GM18498 (cell line): ENCODE measurements at regions not wholly inside any gene's neighbourhood (a gene's known extent, or its start where the extent isn't known, plus 50 kb on each side); places are given as distances from the start of the nearest gene placed in this dataset.
A peak's percentile ranks its signal among the peaks of the same experiment; 100 is the strongest.

Source experiments
- ATAC-seq: cut with Tn5 transposase; IDR thresholded peaks from one replicate; pipeline ENCODE4 v1.9.1; 2021; ENCODE audit warnings: mild to moderate bottlenecking, moderate library complexity; ENCODE audit not compliant: unreplicated experiment

DNA sequence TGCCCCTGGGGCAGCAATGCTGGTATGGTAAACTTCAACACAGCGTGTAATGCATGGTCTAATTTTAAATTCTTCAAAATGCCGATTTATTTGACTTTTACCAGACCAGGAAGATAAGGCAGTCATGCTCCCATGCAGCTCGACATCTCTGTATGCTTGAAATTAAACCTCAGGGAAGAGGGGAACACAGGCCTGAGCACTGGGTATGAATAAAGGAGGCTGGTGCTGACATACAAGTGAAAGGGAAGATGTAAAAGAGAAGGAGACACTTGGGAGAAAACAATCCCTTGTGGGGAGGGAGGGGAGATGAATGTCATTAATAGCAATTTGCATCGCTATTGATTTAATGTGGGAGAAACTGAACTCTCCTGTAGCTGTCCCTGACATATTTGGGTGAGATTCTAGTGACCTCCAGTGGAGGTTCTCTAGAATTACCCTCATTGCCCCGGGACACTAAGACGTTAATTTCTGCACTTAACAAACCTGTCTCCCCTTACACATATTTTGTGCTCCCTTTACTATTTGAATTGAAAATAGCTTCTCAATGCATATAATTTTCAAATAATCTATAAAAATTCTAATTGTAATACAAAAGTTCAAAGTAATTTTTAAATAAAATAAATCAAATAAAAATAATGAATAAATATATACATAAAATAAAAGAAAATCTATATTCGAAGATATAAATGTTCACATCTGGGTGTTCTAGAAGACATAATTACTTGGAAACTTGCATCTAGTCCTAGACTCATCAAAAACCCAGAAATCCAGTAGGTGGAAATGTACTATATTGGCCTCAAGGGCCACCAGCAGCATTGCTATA is 283.1 kb downstream of the LMX1A start:
- ATAC-seq = peak; percentile 74

DNA sequence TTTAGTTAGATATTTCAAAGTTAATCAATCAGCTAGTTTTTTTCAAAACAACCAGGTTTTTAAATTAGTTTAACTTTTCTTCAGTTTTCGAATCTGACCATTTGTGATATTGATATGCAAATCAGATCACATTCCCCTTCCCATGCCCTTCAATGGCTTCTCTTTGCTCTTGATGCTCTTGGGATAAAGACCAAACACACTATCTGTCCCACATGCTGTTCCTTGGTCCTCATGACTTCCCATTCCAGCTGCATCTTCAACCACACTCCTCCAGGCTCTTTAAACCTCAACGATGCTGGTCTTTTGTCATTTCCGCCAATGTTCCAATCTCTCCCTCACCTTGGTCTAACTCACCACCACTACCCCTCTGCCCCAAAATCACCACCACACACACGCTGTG is 285.8 kb downstream of the LMX1A start:
- ATAC-seq = no peak

DNA sequence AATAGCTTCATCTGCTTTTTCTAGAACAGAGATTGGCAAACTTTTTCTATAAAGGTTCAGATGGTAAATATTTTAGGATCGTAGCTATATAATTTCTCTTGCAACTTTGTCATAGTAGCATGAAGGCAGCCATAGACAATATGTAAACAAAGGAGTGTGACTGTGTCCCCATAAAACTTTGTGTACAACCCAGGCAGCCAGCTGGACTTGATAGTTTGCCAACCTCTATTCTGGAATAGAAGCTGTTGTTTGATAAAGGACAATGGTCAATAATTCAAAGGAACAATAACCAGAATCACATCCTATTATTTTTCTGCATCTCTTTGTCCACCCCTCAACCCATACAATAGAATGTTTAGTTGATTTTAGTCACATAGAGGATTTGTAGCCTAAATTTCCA is 286.7 kb downstream of the LMX1A start:
- no peak for ATAC-seq

DNA sequence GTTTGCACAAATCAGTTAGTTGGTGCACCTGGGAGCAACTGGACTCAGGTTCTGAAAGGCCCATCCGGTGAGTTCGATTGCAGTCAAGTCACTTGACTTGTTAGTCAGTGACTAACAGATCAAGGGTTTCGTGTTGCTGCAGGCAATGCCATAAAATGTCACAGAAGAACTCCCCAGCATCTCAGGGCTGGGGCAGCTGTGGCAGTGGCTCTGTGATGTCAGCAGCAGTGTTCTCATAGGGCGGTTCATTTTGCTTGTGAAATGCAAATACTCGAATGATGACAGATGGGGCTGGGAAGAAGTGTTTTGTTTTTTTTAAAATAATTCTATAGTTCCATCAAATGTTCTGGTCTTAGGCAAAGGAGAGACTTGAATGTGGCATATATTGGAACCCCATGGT is 287.8 kb downstream of the LMX1A start:
- ATAC-seq = no peak

DNA sequence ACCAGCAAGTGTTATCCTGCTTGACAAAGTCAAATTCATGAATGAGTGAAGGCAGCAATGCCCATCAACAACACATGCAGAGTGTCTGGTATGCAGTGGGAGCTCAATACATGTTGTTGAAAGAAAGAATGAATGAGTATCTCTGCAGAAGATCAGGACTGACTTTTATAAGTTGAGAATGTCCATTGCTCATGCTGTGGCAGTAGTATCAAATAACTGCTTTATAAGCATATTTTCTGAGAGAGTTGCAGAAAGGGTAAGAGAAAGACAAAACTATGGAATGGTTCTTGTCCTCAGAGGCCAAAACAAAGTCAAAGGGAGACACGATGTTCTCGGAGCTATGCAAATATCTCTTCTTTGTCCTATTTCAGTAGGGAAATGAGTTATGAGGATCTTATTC is 288.7 kb downstream of the LMX1A start:
- ATAC-seq = no peak

DNA sequence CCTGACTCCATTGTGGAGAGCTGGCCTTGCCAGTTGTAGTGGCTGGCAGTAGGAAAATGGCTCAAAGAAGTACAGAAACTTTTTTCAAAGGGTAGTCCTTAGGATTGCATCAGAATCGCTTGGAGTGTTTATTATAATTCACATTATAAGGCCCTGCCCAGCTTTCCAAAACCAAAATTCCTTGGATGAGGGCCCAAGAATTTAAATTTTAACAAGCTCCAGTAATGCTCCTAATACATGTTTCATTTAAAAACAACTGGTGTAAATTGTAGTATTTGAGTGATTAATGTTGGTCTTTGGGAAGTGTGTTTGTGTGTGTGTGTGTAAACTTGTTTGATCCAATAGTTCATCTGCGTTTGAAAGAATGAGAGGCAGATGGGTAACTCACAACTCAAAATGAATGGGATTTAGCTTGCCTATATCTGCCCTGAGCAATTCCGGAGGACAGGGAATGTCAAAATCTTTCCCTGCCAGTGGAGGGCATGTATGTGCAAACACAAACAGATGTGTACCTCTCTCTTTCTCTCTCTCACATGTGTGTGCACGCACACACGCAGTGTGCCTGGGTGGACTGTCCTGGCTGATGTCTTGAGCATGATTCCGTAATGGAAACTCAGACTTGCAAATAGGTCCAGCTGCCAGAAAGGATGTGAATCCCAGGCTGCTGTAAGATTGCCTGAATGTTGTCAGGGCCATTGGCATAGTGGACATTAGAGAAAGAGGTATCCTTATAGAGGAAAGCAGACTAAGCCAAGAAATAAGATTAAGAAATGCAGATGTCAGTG is 293.1 kb downstream of the LMX1A start:
- no peak for ATAC-seq

DNA sequence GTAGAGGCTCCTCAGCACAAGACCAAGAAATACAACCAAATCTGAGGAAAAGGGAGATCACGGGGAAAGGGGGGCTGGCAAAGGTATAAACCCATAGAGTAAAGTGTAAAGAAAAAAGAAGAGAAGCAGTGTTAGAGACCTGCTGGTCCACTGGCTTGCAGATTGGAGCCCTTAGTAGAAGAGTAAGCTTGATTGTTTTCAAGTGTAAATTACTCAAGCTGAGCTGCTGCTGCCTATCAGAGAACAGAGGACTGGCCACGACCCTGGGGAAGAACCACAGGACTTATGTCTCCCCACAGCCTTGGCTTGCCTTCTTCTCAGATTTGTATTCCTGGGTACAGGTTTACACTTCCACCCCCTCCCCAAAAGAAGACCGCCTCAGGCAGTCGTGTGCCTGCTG is 294.2 kb downstream of the LMX1A start:
- ATAC-seq = no peak

DNA sequence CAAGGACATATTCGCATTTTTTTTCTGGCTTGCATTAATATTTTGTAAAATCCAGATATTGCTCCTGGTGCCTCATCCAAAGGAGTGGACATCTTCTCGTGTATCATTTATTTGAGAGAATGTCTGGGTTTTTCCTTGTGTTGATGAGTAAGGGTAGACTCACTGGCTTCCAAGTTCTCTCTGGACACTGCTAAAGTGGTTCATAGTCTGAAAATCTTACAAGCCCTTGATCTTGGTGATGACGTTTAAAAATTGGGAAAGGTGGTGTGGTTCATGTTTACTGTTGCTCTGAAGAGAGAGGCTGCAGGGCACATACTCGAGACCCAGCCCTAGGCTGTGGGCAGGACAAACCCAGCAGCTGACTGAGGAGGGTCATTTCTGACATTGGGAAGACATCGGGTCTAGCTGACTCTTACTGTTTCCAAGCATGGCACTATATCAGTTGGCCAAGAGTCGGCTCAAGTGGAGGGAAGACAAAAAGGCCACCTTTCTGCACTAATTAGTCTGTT is 296.2 kb downstream of the LMX1A start:
- no peak for ATAC-seq

DNA sequence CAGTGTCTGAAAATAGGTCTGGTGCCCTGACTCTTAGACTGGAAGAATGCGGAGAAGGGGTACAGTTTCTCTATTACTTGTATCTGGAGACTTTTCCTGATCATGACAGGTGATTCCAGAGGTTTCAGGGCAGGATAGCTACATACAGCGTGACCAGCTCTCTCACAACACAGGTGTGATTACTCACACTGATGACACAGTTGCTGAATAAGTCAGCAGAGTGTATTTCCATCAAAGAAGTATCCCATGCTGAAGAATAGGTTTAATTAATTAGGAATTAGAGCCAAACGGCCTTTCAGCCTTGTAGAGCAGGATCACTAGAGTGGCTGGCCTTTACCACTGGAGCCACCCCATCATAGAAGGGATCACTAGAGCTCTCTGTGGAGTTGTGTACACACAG is 298.6 kb downstream of the LMX1A start:
- ATAC-seq = no peak

DNA sequence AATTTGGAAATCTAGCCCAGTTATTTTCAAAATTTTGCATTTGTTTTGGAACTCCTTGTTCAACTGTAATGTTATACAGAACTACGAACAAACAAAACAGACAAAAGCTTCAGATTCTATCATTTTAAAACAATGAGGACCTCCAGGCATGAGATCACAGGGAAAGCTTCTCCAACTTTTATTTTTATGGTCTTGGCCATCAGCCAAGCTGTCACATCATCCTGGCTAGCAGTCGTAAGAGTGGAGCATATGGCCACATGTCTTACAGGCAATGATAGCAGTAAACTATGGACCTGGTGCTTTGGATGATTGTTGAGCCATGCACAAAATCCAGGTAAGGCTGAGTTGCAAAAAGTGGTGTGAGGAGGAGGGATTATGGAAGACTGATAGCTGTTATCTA is 299.6 kb downstream of the LMX1A start:
- ATAC-seq = no peak

DNA sequence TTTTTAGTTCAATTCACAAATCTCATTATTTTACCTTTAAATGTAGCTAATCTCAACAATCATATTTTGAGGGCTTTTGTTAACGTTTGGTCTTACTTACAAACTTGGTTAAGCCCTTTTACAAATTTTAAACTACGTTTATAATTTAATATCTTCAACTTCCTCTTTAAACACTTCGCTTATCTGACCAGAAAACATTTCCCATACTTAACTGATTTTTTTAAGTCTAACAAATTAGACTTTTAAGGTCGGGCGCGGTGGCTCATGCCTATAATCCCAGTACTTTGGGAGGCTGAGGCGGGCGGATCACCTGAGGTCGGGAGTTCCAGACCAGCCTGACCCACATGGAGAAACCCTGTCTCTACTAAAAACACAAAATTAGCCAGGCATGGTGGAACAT is 300.9 kb downstream of the LMX1A start:
- ATAC-seq = no peak

DNA sequence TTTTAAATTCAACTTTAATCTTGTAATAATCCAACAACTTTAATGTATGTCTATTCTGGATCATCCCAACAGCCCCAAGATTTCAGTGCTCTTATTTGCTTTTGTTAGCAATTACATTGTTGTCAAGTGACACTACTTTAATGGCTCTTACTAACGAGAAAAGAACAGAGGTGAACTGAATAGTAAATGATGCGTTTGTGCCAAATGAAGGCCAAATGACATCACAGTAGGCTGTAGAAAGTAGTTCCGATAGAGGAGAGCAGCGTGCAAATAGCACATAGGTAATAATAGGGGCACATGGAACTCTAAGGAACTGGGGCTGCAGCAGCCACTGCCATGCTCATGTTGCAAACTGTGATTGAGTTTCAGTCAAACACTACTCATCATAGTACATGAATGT is 301.9 kb downstream of the LMX1A start:
- ATAC-seq = no peak

DNA sequence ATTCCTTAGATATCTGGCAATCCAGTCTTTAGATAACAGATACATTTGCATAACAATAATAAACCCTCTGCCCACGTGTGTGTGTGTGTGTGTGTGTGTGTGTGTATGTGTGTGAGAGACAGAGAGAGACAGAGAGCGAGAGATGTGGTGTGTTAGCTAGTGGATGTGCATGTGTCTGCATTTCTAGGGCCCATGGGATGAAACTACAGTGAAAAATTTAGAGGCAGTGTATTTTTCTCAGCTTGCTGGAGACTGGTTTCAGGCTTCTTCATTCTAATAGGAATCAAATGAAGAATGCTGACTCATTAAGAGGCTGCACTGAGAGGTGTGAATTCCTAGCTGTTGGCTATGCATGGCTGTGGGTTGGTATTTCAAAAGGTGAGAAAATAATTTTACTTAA is 303.2 kb downstream of the LMX1A start:
- ATAC-seq = no peak

DNA sequence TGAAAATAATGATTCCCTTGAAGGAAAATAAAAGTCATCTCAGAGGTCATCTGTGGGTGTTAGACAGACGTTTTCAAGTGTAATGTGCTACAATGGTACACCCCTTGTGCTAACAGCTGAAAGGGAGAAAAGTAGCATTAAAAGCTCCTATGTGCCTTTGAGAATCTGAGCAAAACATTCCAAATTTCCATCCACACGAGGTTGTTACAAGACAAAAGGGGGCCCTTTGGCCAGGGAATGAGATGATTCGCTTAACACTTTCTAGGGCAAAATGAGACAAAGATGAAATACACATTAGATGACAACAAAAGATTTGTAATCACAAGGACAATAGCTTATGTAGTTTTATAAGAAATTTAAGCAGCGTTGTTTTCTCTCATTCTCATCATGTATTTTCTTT is 303.6 kb downstream of the LMX1A start:
- no peak for ATAC-seq

DNA sequence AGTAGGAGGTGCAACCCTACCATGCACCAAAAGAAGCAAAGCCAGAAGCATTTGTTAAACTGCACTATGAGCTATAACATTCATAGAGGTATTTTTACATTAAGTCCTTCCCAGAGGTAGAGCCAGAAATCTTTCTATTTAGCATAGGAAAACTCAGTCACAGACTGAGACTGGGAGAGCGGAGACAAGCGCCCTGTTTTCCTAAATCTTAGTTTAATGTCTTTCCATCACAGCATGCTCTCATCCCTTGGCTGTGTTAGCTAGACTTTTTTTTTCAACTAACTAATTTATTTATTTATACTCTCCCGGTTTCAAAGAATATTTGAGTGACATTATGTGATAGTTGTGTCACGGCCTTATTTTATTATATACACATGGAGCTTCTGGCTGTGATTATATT is 304.1 kb downstream of the LMX1A start:
- ATAC-seq = no peak

DNA sequence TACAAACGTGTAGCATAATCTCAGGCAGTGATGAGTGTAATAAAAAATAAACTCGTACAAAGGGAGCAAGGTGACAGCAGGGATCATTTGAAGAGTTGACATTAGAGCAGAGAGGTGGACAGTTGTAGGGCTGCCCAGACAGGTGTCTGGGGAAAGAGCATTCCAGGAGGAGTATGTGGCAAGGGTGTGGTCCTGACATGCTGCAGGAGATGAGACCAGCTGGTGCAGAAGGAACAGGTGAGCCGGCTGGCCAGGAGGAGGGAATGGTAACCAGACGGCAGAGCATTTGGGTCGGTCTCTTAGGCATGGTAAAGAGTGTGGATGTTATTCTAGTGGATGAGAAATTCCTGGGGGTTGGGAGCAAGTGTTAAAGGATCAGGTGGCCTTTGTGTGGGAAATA is 306.3 kb downstream of the LMX1A start:
- ATAC-seq = no peak

DNA sequence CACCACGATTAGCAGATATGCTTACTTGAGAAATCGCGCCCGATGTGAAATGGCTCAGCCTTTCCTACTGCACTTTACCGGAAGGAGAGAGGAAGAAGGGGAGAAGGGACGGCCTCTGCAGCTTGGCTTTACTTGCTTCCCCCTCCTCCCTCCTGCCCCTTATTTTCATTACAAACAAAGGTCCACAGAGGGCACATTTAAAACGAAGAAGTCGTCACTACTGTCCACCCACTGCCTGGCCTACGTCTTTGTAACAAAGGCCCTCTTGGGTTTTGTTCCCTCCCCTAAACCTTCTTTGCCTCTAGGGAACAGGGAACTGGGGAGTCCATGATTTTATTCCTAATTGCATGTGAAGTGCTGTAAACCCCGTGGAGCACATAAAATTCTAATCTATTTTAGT is 308.5 kb downstream of the LMX1A start:
- ATAC-seq = no peak

DNA sequence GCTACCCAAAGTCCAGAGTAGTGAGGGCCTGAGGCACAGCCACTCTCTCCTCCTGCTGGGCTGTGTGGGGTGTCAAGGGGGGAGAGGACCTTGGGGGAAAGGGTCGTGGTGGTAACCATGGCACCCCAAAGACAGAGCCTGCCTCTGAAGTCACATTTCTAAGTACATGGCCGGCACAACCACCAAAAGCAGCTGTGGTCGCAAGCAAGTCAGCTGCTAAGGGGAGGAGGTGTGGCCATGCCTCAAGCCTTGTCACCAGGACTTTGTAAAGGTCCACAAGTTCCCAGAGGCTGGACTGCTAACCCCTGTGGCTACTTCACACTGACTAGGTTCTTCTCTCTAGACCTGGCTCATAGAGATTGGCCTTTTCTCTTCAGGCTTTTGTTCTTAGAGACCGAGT is 310.6 kb downstream of the LMX1A start:
- no peak for ATAC-seq

DNA sequence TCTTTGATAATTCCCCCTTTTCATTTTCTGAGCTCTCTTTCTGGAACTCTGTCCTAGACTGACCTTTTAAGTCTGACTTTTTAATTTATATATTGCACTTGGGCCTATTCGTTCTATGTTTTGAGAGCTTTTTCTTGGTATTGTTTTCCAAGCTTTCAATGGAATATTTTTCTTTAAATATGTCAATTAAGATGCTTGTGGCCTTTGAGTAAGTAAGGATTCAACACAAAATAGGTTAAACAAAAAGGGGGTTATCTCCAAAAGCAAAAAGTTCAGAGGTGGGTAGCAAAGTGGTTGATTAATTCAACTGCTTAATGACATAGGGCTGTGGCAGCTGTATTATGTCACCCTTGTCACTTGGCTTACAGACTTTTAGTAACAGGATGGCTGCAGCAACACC is 315.9 kb downstream of the LMX1A start:
- ATAC-seq = no peak

DNA sequence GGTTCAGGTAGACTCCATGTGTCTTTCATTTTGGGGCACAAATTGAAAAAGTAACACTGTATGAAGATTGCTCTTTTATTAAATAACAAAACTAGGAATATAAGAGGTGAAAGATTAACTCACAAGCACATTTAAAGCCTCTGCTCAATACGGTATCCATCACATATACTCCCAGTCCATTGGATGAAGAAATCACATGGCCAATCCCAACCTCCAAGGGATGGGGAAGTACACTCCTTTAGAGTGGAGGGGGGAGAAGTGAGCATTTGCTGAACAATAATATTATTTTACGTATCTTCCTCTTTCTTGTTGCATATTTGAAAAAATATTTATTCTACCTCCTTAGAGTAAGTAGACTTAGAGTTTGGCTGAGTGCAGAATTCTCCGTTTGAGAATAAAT is 316.5 kb downstream of the LMX1A start:
- no peak for ATAC-seq

DNA sequence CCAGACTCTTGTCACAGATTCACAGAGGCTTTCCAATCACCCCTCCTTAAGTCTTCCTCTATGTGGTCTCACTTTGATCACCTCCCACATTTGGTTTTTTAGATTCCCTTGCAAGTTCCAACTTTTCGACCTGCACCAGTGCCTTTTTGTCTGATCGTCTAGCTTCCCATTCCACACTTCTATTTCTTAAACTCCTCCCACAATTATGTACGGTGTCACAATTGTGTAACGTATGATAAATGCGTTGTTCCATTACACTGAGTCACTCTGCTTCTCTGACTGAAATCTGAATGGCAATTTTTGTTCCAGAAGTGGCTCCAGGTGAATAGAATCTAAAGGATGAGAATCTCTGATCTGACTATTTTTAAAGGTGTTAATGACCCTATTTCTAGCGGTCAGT is 320.1 kb downstream of the LMX1A start:
- no peak for ATAC-seq

DNA sequence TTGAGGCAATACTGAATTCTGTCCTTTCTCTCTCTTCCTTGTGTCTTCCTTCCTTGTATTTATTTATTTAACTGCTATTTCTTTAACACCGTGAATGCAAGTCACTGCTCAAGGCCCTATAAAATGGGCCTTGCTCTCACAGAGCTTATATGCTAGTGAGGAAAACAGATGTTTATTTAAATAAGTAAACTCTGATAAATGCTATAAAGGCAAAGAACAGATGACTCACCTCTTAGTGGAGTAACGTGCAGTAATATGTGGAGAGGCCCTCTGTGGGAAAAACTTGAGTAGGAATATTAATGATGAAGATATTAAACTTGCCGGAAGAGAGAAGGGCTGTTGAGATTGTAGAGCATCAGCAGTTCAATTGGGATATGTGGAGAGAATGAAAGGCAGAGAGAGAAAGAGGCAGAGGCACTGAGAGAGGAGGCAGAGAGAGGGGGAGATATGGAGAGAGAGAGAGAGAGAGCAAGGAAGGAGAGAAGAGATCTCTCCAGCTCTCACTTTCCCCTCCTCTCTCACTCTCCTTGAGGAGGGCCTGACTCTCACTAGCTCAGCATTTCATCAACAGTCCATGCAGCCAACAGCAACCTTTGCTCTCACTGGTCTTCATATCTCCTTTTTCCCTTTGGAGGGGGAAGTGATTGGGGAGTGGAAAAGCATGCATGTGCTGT is 322.2 kb downstream of the LMX1A start:
- ATAC-seq = no peak
